ENCODE measurements at regions not wholly inside any gene's neighbourhood (a gene's known extent, or its start where the extent isn't known, plus 50 kb on each side); places are given as distances from the start of the nearest gene placed in this dataset.

- Histone ChIP-seq H3K4me3 (ENCODE audit: low read depth, low read length) (no peak overlapping the region), H2AFZ (ENCODE audit: low read length, unreplicated experiment) (no peak overlapping the region), H3K4me1 (ENCODE audit: control insufficient read depth, insufficient read depth, low read length, unreplicated experiment) (no peaks in the 10 kb centered on the region), H3K27ac (ENCODE audit: low read depth, low read length) (no peak overlapping the region), H3K36me3 (ENCODE audit: insufficient read depth, low read length) (no peaks in the 10 kb centered on the region), H3K27me3 (ENCODE audit: insufficient read depth, low read length) (no peaks in the 10 kb centered on the region), H3K79me2 (ENCODE audit: control insufficient read depth, insufficient read depth, low read length, unreplicated experiment) (no peaks in the 10 kb centered on the region)
Observed at GRCh38 chr3:160141485-160142185, 83.6 kb upstream of the C3orf80 start.

GRCh38 chr3:160143482-160143881 is 81.7 kb upstream of the C3orf80 start:
- no peak overlapping the region for H3K27ac ChIP-seq (ENCODE audit: low read depth, low read length)
- H3K4me1 ChIP-seq (ENCODE audit: control insufficient read depth, insufficient read depth, low read length, unreplicated experiment): no peaks in the 10 kb centered on the region
- no peak overlapping the region for H2AFZ ChIP-seq (ENCODE audit: low read length, unreplicated experiment)
- H3K36me3 ChIP-seq (ENCODE audit: insufficient read depth, low read length): no peaks in the 10 kb centered on the region
- H3K27me3 ChIP-seq (ENCODE audit: insufficient read depth, low read length): no peaks in the 10 kb centered on the region
- no peaks in the 10 kb centered on the region for H3K79me2 ChIP-seq (ENCODE audit: control insufficient read depth, insufficient read depth, low read length, unreplicated experiment)
- no peak overlapping the region for H3K4me3 ChIP-seq (ENCODE audit: low read depth, low read length)

- Histone ChIP-seq H3K4me1 (ENCODE audit: control insufficient read depth, insufficient read depth, low read length, unreplicated experiment) (peaks cover 18% of the 10 kb centered on the region), H3K36me3 (ENCODE audit: insufficient read depth, low read length) (no peaks in the 10 kb centered on the region), H2AFZ (ENCODE audit: low read length, unreplicated experiment) (peak overlapping the region; percentile 43), H3K4me3 (ENCODE audit: low read depth, low read length) (peak overlapping the region; percentile 19; the same call in 1 of the 2 replicates), H3K79me2 (ENCODE audit: control insufficient read depth, insufficient read depth, low read length, unreplicated experiment) (no peaks in the 10 kb centered on the region), H3K27ac (ENCODE audit: low read depth, low read length) (no peak overlapping the region), H3K27me3 (ENCODE audit: insufficient read depth, low read length) (no peaks in the 10 kb centered on the region)
Observed at GRCh38 chr3:160150066-160150465, 75.2 kb upstream of the C3orf80 start.

GRCh38 chr3:160150525-160150924 is 74.7 kb upstream of the C3orf80 start:
- H3K4me3 ChIP-seq (ENCODE audit: low read depth, low read length): peak overlapping the region; percentile 19; the same call in 1 of the 2 replicates
- H3K27me3 ChIP-seq (ENCODE audit: insufficient read depth, low read length): no peaks in the 10 kb centered on the region
- H3K4me1 ChIP-seq (ENCODE audit: control insufficient read depth, insufficient read depth, low read length, unreplicated experiment): peaks cover 18% of the 10 kb centered on the region
- no peaks in the 10 kb centered on the region for H3K36me3 ChIP-seq (ENCODE audit: insufficient read depth, low read length)
- H3K79me2 ChIP-seq (ENCODE audit: control insufficient read depth, insufficient read depth, low read length, unreplicated experiment): no peaks in the 10 kb centered on the region
- no peak overlapping the region for H3K27ac ChIP-seq (ENCODE audit: low read depth, low read length)
- peak overlapping the region; percentile 43 for H2AFZ ChIP-seq (ENCODE audit: low read length, unreplicated experiment)

- peaks cover 18% of the 10 kb centered on the region for H3K4me1 ChIP-seq (ENCODE audit: control insufficient read depth, insufficient read depth, low read length, unreplicated experiment)
- no peak overlapping the region for H2AFZ ChIP-seq (ENCODE audit: low read length, unreplicated experiment)
- no peak overlapping the region for H3K4me3 ChIP-seq (ENCODE audit: low read depth, low read length)
- H3K79me2 ChIP-seq (ENCODE audit: control insufficient read depth, insufficient read depth, low read length, unreplicated experiment): no peaks in the 10 kb centered on the region
- no peak overlapping the region for H3K27ac ChIP-seq (ENCODE audit: low read depth, low read length)
- H3K27me3 ChIP-seq (ENCODE audit: insufficient read depth, low read length): no peaks in the 10 kb centered on the region
- no peaks in the 10 kb centered on the region for H3K36me3 ChIP-seq (ENCODE audit: insufficient read depth, low read length)
Observed at GRCh38 chr3:160152638-160153037, 72.6 kb upstream of the C3orf80 start.

GRCh38 chr3:160154033-160154432 is 71.2 kb upstream of the C3orf80 start:
- Histone ChIP-seq H3K4me1 (ENCODE audit: control insufficient read depth, insufficient read depth, low read length, unreplicated experiment) (peaks cover 18% of the 10 kb centered on the region), H3K27ac (ENCODE audit: low read depth, low read length) (no peak overlapping the region), H2AFZ (ENCODE audit: low read length, unreplicated experiment) (no peak overlapping the region), H3K36me3 (ENCODE audit: insufficient read depth, low read length) (no peaks in the 10 kb centered on the region), H3K79me2 (ENCODE audit: control insufficient read depth, insufficient read depth, low read length, unreplicated experiment) (no peaks in the 10 kb centered on the region), H3K27me3 (ENCODE audit: insufficient read depth, low read length) (no peaks in the 10 kb centered on the region), H3K4me3 (ENCODE audit: low read depth, low read length) (no peak overlapping the region)

- H3K36me3 ChIP-seq (ENCODE audit: insufficient read depth, low read length): no peaks in the 10 kb centered on the region
- no peak overlapping the region for H2AFZ ChIP-seq (ENCODE audit: low read length, unreplicated experiment)
- peaks cover 18% of the 10 kb centered on the region for H3K4me1 ChIP-seq (ENCODE audit: control insufficient read depth, insufficient read depth, low read length, unreplicated experiment)
- no peaks in the 10 kb centered on the region for H3K27me3 ChIP-seq (ENCODE audit: insufficient read depth, low read length)
- no peaks in the 10 kb centered on the region for H3K79me2 ChIP-seq (ENCODE audit: control insufficient read depth, insufficient read depth, low read length, unreplicated experiment)
- H3K27ac ChIP-seq (ENCODE audit: low read depth, low read length): no peak overlapping the region
- H3K4me3 ChIP-seq (ENCODE audit: low read depth, low read length): no peak overlapping the region
Observed at GRCh38 chr3:160154596-160154995, 70.6 kb upstream of the C3orf80 start.

- H3K27me3 ChIP-seq (ENCODE audit: insufficient read depth, low read length): no peaks in the 10 kb centered on the region
- H3K36me3 ChIP-seq (ENCODE audit: insufficient read depth, low read length): no peaks in the 10 kb centered on the region
- H3K4me1 ChIP-seq (ENCODE audit: control insufficient read depth, insufficient read depth, low read length, unreplicated experiment): peaks cover 7% of the 10 kb centered on the region
- H3K27ac ChIP-seq (ENCODE audit: low read depth, low read length): no peak overlapping the region
- H2AFZ ChIP-seq (ENCODE audit: low read length, unreplicated experiment): no peak overlapping the region
- no peaks in the 10 kb centered on the region for H3K79me2 ChIP-seq (ENCODE audit: control insufficient read depth, insufficient read depth, low read length, unreplicated experiment)
- H3K4me3 ChIP-seq (ENCODE audit: low read depth, low read length): no peak overlapping the region
Observed at GRCh38 chr3:160157321-160157720, 67.9 kb upstream of the C3orf80 start.

- Histone ChIP-seq H3K27ac (ENCODE audit: low read depth, low read length) (no peak overlapping the region), H3K36me3 (ENCODE audit: insufficient read depth, low read length) (no peaks in the 10 kb centered on the region), H3K27me3 (ENCODE audit: insufficient read depth, low read length) (no peaks in the 10 kb centered on the region), H3K79me2 (ENCODE audit: control insufficient read depth, insufficient read depth, low read length, unreplicated experiment) (no peaks in the 10 kb centered on the region), H3K4me1 (ENCODE audit: control insufficient read depth, insufficient read depth, low read length, unreplicated experiment) (peaks cover under 1% of the 10 kb centered on the region), H3K4me3 (ENCODE audit: low read depth, low read length) (no peak overlapping the region), H2AFZ (ENCODE audit: low read length, unreplicated experiment) (no peak overlapping the region)
Observed at GRCh38 chr3:160159341-160159740, 65.9 kb upstream of the C3orf80 start.

- H3K36me3 ChIP-seq (ENCODE audit: insufficient read depth, low read length): no peaks in the 10 kb centered on the region
- no peak overlapping the region for H3K27ac ChIP-seq (ENCODE audit: low read depth, low read length)
- no peaks in the 10 kb centered on the region for H3K27me3 ChIP-seq (ENCODE audit: insufficient read depth, low read length)
- H2AFZ ChIP-seq (ENCODE audit: low read length, unreplicated experiment): no peak overlapping the region
- H3K4me3 ChIP-seq (ENCODE audit: low read depth, low read length): no peak overlapping the region
- H3K79me2 ChIP-seq (ENCODE audit: control insufficient read depth, insufficient read depth, low read length, unreplicated experiment): no peaks in the 10 kb centered on the region
- H3K4me1 ChIP-seq (ENCODE audit: control insufficient read depth, insufficient read depth, low read length, unreplicated experiment): no peaks in the 10 kb centered on the region
Observed at GRCh38 chr3:160159806-160160205, 65.4 kb upstream of the C3orf80 start.

GRCh38 chr3:160161921-160162320 is 63.3 kb upstream of the C3orf80 start:
- H2AFZ ChIP-seq (ENCODE audit: low read length, unreplicated experiment): no peak overlapping the region

More at GRCh38 chr3:160161921-160162320, 63.3 kb upstream of the C3orf80 start:
- Histone ChIP-seq H3K27ac (ENCODE audit: low read depth, low read length) (no peak overlapping the region), H3K4me3 (ENCODE audit: low read depth, low read length) (no peak overlapping the region), H3K79me2 (ENCODE audit: control insufficient read depth, insufficient read depth, low read length, unreplicated experiment) (no peaks in the 10 kb centered on the region), H3K4me1 (ENCODE audit: control insufficient read depth, insufficient read depth, low read length, unreplicated experiment) (no peaks in the 10 kb centered on the region), H3K27me3 (ENCODE audit: insufficient read depth, low read length) (no peaks in the 10 kb centered on the region), H3K36me3 (ENCODE audit: insufficient read depth, low read length) (no peaks in the 10 kb centered on the region)

Data from ACC112 (cell line).